ENCODE measurements at regions not wholly inside any gene's neighbourhood (a gene's known extent, or its start where the extent isn't known, plus 50 kb on each side); places are given as distances from the start of the nearest gene placed in this dataset.

- DNase-seq (ENCODE audit: low read depth, low spot score), result no peak
These were observed 127.3 kb upstream of the TMPO start for GRCh38 chr12:98388126-98388525.

GRCh38 chr12:98389593-98389992 is 125.8 kb upstream of the TMPO start:
- no peak for DNase-seq (ENCODE audit: low read depth, low spot score)

- no peak for DNase-seq (ENCODE audit: low read depth, low spot score)
These were observed 117.9 kb upstream of the TMPO start for GRCh38 chr12:98397323-98398105.

GRCh38 chr12:98399532-98399931 is 115.9 kb upstream of the TMPO start:
- DNase-seq (ENCODE audit: low read depth, low spot score), result no peak

- no peak for DNase-seq (ENCODE audit: low read depth, low spot score)
These were observed 114.0 kb upstream of the TMPO start for GRCh38 chr12:98401427-98401826.

- DNase-seq (ENCODE audit: low read depth, low spot score), result no peak
These were observed 113.3 kb upstream of the TMPO start for GRCh38 chr12:98402091-98402490.

- DNase-seq (ENCODE audit: low read depth, low spot score), result no peak
These were observed 112.7 kb upstream of the TMPO start for GRCh38 chr12:98402671-98403070.

GRCh38 chr12:98403385-98403784 is 112.0 kb upstream of the TMPO start:
- DNase-seq (ENCODE audit: low read depth, low spot score), result no peak

- DNase-seq (ENCODE audit: low read depth, low spot score), result no peak
These were observed 111.5 kb upstream of the TMPO start for GRCh38 chr12:98403936-98404335.

- no peak for DNase-seq (ENCODE audit: low read depth, low spot score)
These were observed 109.5 kb upstream of the TMPO start for GRCh38 chr12:98405805-98406366.

- no peak for DNase-seq (ENCODE audit: low read depth, low spot score)
These were observed 109.0 kb upstream of the TMPO start for GRCh38 chr12:98406378-98406777.

GRCh38 chr12:98408681-98409080 is 106.7 kb upstream of the TMPO start:
- no peak for DNase-seq (ENCODE audit: low read depth, low spot score)

GRCh38 chr12:98409548-98409947 is 105.8 kb upstream of the TMPO start:
- DNase-seq (ENCODE audit: low read depth, low spot score), result no peak

GRCh38 chr12:98410356-98410755 is 105.0 kb upstream of the TMPO start:
- DNase-seq (ENCODE audit: low read depth, low spot score), result no peak

- DNase-seq (ENCODE audit: low read depth, low spot score), result no peak
These were observed 98.5 kb upstream of the TMPO start for GRCh38 chr12:98416845-98417244.

- no peak for DNase-seq (ENCODE audit: low read depth, low spot score)
These were observed 98.1 kb upstream of the TMPO start for GRCh38 chr12:98417266-98417665.

GRCh38 chr12:98418357-98419075 is 96.9 kb upstream of the TMPO start:
- DNase-seq (ENCODE audit: low read depth, low spot score), result no peak

GRCh38 chr12:98419081-98419794 is 96.2 kb upstream of the TMPO start:
- no peak for DNase-seq (ENCODE audit: low read depth, low spot score)

- DNase-seq (ENCODE audit: low read depth, low spot score), result no peak
These were observed 95.5 kb upstream of the TMPO start for GRCh38 chr12:98419795-98420404.

GRCh38 chr12:98420461-98420860 is 94.9 kb upstream of the TMPO start:
- no peak for DNase-seq (ENCODE audit: low read depth, low spot score)

- no peak for DNase-seq (ENCODE audit: low read depth, low spot score)
These were observed 94.1 kb upstream of the TMPO start for GRCh38 chr12:98421316-98421715.

GRCh38 chr12:98422359-98422758 is 93.0 kb upstream of the TMPO start:
- DNase-seq (ENCODE audit: low read depth, low spot score), result no peak

Measured in iPS DF 19.7 (cell line).